Upper lobe of left lung (tissue), 4 donors: ENCODE measurements at regions not wholly inside any gene's neighbourhood (a gene's known extent, or its start where the extent isn't known, plus 50 kb on each side); places are given as distances from the start of the nearest gene placed in this dataset.

Experiments used
- CTCF ChIP-seq, 6 experiments: fragments of 450-650 bp in 4 of 6; fragments of 200-600 bp in 2 of 6; sonication (generic) in 2 of 6; IDR thresholded peaks; one replicate each; pipeline ENCODE4 v1.5.1; 2016 to 2019; ENCODE audit warnings: antibody characterized with exemption in 6 of 6
- EP300 ChIP-seq, 4 donors: sonication (generic); formaldehyde crosslinking; IDR thresholded peaks; one replicate each; pipeline ENCODE4 v1.5.1; 2017; ENCODE audit warnings: antibody characterized with exemption in 4 of 4, control low read depth in 2 of 4
- POLR2A ChIP-seq, 4 donors: fragments of 450-650 bp; IDR thresholded peaks; one replicate each; pipeline ENCODE4 v1.5.1; 2016 to 2017; ENCODE audit warnings: antibody characterized with exemption in 4 of 4, mild to moderate bottlenecking in 2 of 4
- POLR2AphosphoS5 ChIP-seq, 2 donors: sonication (generic); formaldehyde crosslinking; IDR thresholded peaks; one replicate each; pipeline ENCODE4 v1.5.1; 2017; ENCODE audit warnings: antibody characterized with exemption in 2 of 2

DNA sequence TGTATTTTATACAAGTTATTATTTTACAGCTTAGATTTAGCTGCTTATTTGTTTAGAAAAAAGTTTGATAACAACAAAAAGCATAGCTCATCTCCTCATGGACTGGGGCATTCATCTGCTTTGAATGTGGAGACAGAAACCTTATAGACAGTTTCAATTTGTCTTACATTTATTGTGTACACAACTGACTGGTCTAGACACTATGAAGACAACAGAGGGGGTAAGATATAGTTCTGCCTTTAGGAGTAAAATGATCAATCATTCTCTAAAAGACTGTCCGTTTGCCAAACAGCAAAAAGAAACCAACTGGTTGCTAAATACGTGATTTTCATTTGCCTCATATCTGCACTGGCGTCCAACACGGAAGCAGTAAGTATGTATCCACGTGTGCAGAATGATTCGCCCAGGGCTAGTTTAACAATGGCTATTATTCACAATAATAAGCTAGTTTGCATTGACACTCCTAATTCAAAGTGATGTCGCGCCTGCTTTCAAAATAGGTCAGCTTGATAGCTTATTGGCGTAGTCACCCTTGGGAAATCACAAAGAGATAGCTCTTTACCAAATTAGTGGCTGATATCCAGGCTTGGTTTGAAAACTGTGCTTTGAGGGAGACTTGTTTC lies 153.6 kb downstream of the BMP2 start:
- TF ChIP-seq CTCF (IDR thresholded peaks at IDR 0.05) (no peak), POLR2A (IDR thresholded peaks at IDR 0.05) (no peak), POLR2AphosphoS5 (IDR thresholded peaks at IDR 0.05) (no peak), EP300 (IDR thresholded peaks at IDR 0.05) (no peak)
